GM12865 (cell line): ENCODE measurements at regions not wholly inside any gene's neighbourhood (a gene's known extent, or its start where the extent isn't known, plus 50 kb on each side); places are given as distances from the start of the nearest gene placed in this dataset.

Experiments used
- DNase-seq: peaks from one replicate; pipeline ENCODE4 v3.0.0; 2010; ENCODE audit warnings: low read depth
- H3K4me3 ChIP-seq: 2 replicates; pipeline ENCODE4 v1.5.1; 2011; ENCODE audit warnings: mild to moderate bottlenecking, low read depth, low read length, control low read depth
- TF ChIP-seq, protein P1 (sequence below): IDR thresholded peaks from 2 replicates; pipeline ENCODE4 v1.5.1; 2011; ENCODE audit warnings: low read length, control low read depth, low read depth, inconsistent platforms; ENCODE audit not compliant: insufficient read depth; ENCODE audit errors: missing control alignments

DNA sequence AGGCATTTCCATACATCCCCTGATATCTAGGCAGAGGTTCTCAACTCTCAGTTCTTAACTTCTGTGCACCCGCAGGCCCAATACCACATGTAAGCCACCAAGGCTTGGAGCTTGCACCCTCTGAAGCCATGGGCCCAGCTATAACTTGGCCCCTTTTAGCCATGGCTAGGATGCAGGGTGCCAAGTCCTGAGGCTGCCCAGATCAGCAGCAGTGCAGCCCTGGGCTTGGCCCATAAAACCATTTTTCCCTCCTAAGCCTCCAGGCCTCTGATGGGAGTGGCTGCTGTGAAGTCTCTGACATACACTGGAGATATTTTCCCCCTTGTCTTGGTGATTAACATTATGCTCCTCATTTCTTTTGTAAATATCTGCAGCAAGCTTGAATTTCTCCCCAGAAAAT, 110.3 kb upstream of the CNTN1 start:
- no peak for DNase-seq
- TF ChIP-seq, protein P1, sequence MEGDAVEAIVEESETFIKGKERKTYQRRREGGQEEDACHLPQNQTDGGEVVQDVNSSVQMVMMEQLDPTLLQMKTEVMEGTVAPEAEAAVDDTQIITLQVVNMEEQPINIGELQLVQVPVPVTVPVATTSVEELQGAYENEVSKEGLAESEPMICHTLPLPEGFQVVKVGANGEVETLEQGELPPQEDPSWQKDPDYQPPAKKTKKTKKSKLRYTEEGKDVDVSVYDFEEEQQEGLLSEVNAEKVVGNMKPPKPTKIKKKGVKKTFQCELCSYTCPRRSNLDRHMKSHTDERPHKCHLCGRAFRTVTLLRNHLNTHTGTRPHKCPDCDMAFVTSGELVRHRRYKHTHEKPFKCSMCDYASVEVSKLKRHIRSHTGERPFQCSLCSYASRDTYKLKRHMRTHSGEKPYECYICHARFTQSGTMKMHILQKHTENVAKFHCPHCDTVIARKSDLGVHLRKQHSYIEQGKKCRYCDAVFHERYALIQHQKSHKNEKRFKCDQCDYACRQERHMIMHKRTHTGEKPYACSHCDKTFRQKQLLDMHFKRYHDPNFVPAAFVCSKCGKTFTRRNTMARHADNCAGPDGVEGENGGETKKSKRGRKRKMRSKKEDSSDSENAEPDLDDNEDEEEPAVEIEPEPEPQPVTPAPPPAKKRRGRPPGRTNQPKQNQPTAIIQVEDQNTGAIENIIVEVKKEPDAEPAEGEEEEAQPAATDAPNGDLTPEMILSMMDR = no peak
- H3K4me3 ChIP-seq = no peak overlapping the region

- H3K4me3 ChIP-seq = no peak overlapping the region
- TF ChIP-seq, protein P1 = no peak
- no peak for DNase-seq
Measured at GRCh38 chr12:40583743-40584142, 108.5 kb upstream of the CNTN1 start.

- DNase-seq = no peak
- H3K4me3 ChIP-seq = no peak overlapping the region
- TF ChIP-seq, protein P1 = no peak
Measured at GRCh38 chr12:40584763-40585162, 107.5 kb upstream of the CNTN1 start.

DNA sequence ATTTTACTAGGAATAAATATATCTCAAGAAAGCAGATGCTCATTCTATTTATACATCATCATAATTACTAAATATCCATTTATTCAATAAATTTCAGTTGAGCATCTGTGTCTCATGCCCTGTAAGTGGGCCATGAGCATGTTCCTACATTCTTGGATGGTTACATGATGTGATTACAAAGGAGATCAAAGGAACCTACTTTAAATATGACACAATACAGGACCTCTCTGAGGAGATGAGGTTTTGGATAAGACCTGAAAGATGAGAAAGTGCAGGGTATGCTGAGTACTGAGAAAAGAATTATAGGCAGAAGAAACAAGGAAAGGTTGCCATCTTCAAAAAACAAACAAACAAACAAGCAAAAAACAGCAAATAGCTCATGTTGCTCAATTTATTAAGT, 105.4 kb upstream of the CNTN1 start:
- no peak overlapping the region for H3K4me3 ChIP-seq
- DNase-seq = no peak
- TF ChIP-seq, protein P1 = no peak

DNA sequence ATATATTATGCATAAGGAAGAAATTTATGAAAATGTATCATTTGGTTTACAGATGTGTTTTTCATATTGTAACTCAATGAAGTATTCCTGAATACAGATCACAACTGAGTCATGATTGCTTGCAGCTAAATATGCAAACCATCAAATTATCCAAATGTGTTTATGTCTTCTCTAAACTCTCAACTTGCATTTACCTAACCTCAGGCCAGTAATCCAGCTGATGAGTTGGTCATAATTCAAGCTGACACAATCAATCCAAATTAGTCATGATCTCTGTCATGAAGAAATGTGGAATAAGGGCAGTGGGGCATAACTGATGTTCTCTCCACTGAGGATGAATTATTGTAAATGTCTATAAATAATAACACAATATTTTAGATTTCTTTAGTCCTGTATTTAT, 104.8 kb upstream of the CNTN1 start:
- no peak overlapping the region for H3K4me3 ChIP-seq
- TF ChIP-seq, protein P1 = no peak
- no peak for DNase-seq

- no peak overlapping the region for H3K4me3 ChIP-seq
- TF ChIP-seq, protein P1 = no peak
- no peak for DNase-seq
Measured at GRCh38 chr12:40587970-40588369, 104.3 kb upstream of the CNTN1 start.

DNA sequence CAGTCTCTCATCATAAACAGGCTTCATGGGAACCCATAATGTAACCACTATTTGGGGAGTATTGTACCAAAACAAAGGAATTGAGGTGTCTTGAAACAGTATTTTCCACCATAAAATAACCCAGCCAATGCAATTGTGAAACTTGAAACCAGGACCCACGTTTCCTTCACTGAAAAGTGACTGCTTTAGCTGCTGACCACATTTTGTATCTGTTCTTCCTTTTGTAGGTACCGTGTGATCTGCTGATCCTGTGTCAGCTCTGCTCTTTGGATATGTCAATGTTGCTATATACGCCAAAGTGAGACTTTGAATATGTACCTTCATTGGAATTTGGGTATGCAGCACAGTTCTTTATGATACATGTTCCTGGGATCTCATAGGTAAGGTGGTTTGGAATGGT, 95.1 kb upstream of the CNTN1 start:
- H3K4me3 ChIP-seq = no peak overlapping the region
- TF ChIP-seq, protein P1 = no peak
- peak; percentile 6 for DNase-seq
